SK-N-SH treated with all-trans-retinoic acid at 6 μM for 48 hours (cell line): ENCODE measurements at regions not wholly inside any gene's neighbourhood (a gene's known extent, or its start where the extent isn't known, plus 50 kb on each side); places are given as distances from the start of the nearest gene placed in this dataset.

Experiments used
- ATAC-seq: fragments of 200-7000 bp; cut with Tn5 transposase; 3 replicates; pipeline ENCODE4 v1.9.1; 2020; ENCODE audit warnings: mild to moderate bottlenecking, moderate library complexity
- ARNTL ChIP-seq: fragments of 450-650 bp; formaldehyde crosslinking; IDR thresholded peaks from 2 replicates; pipeline ENCODE4 v1.5.0; 2020; ENCODE audit warnings: low read depth, mild to moderate bottlenecking, moderate library complexity, borderline replicate concordance
- BACH2 ChIP-seq: fragments of 250-450 bp; sonication (Bioruptor Pico); IDR thresholded peaks from 2 replicates; pipeline ENCODE4 v1.9.0; 2021; ENCODE audit warnings: mild to moderate bottlenecking, borderline replicate concordance
- CSDC2 ChIP-seq: fragments of 250-450 bp; sonication (Bioruptor Pico); IDR thresholded peaks from 2 replicates; pipeline ENCODE4 v1.5.0; 2020; ENCODE audit warnings: mild to moderate bottlenecking, moderate library complexity
- ESRRG ChIP-seq: fragments of 250-450 bp; sonication (Bioruptor Pico); IDR thresholded peaks from 2 replicates; pipeline ENCODE4 v1.6.1; 2021; ENCODE audit warnings: mild to moderate bottlenecking
- GLIS3 ChIP-seq: fragments of 250-450 bp; sonication (Bioruptor Pico); IDR thresholded peaks from 2 replicates; pipeline ENCODE4 v1.5.0; 2020; ENCODE audit warnings: mild to moderate bottlenecking, moderate library complexity
- ISL1 ChIP-seq: fragments of 250-450 bp; sonication (Bioruptor Pico); IDR thresholded peaks from 2 replicates; pipeline ENCODE4 v2.1.2; 2022; ENCODE audit warnings: mild to moderate bottlenecking, moderate library complexity
- OSR1 ChIP-seq: fragments of 250-450 bp; sonication (Bioruptor Pico); IDR thresholded peaks from 2 replicates; pipeline ENCODE4 v1.8.0; 2022; ENCODE audit warnings: moderate library complexity, mild to moderate bottlenecking, inconsistent platforms
- PATZ1 ChIP-seq: fragments of 250-450 bp; sonication (Bioruptor Pico); IDR thresholded peaks from 2 replicates; pipeline ENCODE4 v1.8.0; 2020; ENCODE audit warnings: mild to moderate bottlenecking, moderate library complexity, borderline replicate concordance
- PPARA ChIP-seq: fragments of 250-450 bp; sonication (Bioruptor Pico); IDR thresholded peaks from 2 replicates; pipeline ENCODE4 v1.5.0; 2020; ENCODE audit warnings: mild to moderate bottlenecking, borderline replicate concordance
- RARB ChIP-seq: fragments of 250-450 bp; sonication (Bioruptor Pico); IDR thresholded peaks from 2 replicates; pipeline ENCODE4 v1.8.0; 2021; ENCODE audit warnings: mild to moderate bottlenecking, moderate library complexity
- SNAI2 ChIP-seq: fragments of 250-450 bp; sonication (Bioruptor Pico); IDR thresholded peaks from 2 replicates; pipeline ENCODE4 v1.5.0; 2020; ENCODE audit warnings: mild to moderate bottlenecking, moderate library complexity
- TOX ChIP-seq: fragments of 250-450 bp; sonication (Bioruptor Pico); IDR thresholded peaks from 2 replicates; pipeline ENCODE4 v1.8.0; 2021; ENCODE audit warnings: mild to moderate bottlenecking, moderate library complexity, borderline replicate concordance
- ZC3H10 ChIP-seq: fragments of 250-450 bp; sonication (Bioruptor Pico); IDR thresholded peaks from 2 replicates; pipeline ENCODE4 v1.5.1; 2021; ENCODE audit warnings: mild to moderate bottlenecking, moderate library complexity
- ZFP3 ChIP-seq: fragments of 250-450 bp; sonication (Bioruptor Pico); IDR thresholded peaks from 2 replicates; pipeline ENCODE4 v1.5.0; 2020; ENCODE audit warnings: mild to moderate bottlenecking, moderate library complexity
- ZFP30 ChIP-seq: fragments of 450-650 bp; formaldehyde crosslinking; IDR thresholded peaks from 2 replicates; pipeline ENCODE4 v1.5.0; 2022; ENCODE audit warnings: mild to moderate bottlenecking, moderate library complexity
- ZNF565 ChIP-seq: fragments of 450-650 bp; formaldehyde crosslinking; conservative IDR thresholded peaks from 2 replicates; pipeline ENCODE4 v1.5.0; 2020; ENCODE audit warnings: low read depth, mild to moderate bottlenecking, moderate library complexity
- ZNF70 ChIP-seq: fragments of 450-650 bp; formaldehyde crosslinking; IDR thresholded peaks from 2 replicates; pipeline ENCODE4 v1.5.0; 2020; ENCODE audit warnings: mild to moderate bottlenecking, moderate library complexity
- ZNF8 ChIP-seq: fragments of 450-650 bp; formaldehyde crosslinking; IDR thresholded peaks from 2 replicates; pipeline ENCODE4 v1.5.0; 2020; ENCODE audit warnings: mild to moderate bottlenecking, moderate library complexity
- TF ChIP-seq, protein P1 (sequence below): fragments of 250-450 bp; sonication (Bioruptor Pico); IDR thresholded peaks from 2 replicates; pipeline ENCODE4 v1.8.0; 2021; ENCODE audit warnings: low read depth, mild to moderate bottlenecking, moderate library complexity, borderline replicate concordance
- TF ChIP-seq, protein P2 (sequence below): fragments of 250-450 bp; sonication (Bioruptor Pico); IDR thresholded peaks from 2 replicates; pipeline ENCODE4 v1.5.0; 2020; ENCODE audit warnings: mild to moderate bottlenecking, moderate library complexity
- TF ChIP-seq, protein P3 (sequence below): fragments of 250-450 bp; sonication (Bioruptor Pico); IDR thresholded peaks from 2 replicates; pipeline ENCODE4 v1.5.1; 2020; ENCODE audit warnings: low read depth, mild to moderate bottlenecking, moderate library complexity

DNA sequence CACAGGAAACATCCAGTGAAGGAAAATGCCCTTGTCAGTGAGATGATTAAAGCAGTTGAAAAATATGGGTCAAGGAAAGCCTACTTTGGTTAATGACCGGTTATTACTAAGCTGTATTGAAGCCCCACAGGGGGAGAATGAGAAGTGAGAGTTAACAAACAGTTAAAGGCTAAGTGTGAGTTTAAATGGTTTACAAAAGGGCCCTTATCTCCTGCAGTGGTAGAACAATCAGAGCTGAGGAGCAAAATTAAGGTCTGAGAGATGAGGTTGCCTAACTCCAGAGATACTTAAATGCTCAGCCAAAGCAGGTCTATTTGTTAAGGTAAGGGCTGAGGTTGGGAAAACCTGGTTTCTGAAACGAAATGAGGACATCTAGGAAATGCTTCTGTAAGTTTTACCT, 75.1 kb upstream of the FER start:
- ATAC-seq, result no peak
- TF ChIP-seq ZFP30 (no peak), ZNF565 (CRISPR knock-in tag) (no peak), TOX (no peak), ESRRG (CRISPR knock-in tag) (no peak), BACH2 (CRISPR knock-in tag) (no peak), ZNF70 (CRISPR knock-in tag) (no peak), ZFP3 (no peak), PPARA (CRISPR knock-in tag) (no peak), PATZ1 (CRISPR knock-in tag) (no peak)
- TF ChIP-seq, protein P1, sequence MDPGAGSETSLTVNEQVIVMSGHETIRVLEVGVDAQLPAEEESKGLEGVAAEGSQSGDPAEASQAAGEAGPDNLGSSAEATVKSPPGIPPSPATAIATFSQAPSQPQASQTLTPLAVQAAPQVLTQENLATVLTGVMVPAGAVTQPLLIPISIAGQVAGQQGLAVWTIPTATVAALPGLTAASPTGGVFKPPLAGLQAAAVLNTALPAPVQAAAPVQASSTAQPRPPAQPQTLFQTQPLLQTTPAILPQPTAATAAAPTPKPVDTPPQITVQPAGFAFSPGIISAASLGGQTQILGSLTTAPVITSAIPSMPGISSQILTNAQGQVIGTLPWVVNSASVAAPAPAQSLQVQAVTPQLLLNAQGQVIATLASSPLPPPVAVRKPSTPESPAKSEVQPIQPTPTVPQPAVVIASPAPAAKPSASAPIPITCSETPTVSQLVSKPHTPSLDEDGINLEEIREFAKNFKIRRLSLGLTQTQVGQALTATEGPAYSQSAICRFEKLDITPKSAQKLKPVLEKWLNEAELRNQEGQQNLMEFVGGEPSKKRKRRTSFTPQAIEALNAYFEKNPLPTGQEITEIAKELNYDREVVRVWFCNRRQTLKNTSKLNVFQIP (CRISPR knock-in tag), result no peak
- TF ChIP-seq, protein P2, sequence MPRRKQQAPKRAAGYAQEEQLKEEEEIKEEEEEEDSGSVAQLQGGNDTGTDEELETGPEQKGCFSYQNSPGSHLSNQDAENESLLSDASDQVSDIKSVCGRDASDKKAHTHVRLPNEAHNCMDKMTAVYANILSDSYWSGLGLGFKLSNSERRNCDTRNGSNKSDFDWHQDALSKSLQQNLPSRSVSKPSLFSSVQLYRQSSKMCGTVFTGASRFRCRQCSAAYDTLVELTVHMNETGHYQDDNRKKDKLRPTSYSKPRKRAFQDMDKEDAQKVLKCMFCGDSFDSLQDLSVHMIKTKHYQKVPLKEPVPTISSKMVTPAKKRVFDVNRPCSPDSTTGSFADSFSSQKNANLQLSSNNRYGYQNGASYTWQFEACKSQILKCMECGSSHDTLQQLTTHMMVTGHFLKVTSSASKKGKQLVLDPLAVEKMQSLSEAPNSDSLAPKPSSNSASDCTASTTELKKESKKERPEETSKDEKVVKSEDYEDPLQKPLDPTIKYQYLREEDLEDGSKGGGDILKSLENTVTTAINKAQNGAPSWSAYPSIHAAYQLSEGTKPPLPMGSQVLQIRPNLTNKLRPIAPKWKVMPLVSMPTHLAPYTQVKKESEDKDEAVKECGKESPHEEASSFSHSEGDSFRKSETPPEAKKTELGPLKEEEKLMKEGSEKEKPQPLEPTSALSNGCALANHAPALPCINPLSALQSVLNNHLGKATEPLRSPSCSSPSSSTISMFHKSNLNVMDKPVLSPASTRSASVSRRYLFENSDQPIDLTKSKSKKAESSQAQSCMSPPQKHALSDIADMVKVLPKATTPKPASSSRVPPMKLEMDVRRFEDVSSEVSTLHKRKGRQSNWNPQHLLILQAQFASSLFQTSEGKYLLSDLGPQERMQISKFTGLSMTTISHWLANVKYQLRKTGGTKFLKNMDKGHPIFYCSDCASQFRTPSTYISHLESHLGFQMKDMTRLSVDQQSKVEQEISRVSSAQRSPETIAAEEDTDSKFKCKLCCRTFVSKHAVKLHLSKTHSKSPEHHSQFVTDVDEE (CRISPR knock-in tag), result no peak

- ATAC-seq, result no peak
- TF ChIP-seq OSR1 (no peak), ZFP3 (no peak), ZFP30 (no peak), CSDC2 (CRISPR knock-in tag) (no peak), ARNTL (CRISPR knock-in tag) (no peak)
These were observed 77.0 kb upstream of the FER start for GRCh38 chr5:108670591-108671289.

DNA sequence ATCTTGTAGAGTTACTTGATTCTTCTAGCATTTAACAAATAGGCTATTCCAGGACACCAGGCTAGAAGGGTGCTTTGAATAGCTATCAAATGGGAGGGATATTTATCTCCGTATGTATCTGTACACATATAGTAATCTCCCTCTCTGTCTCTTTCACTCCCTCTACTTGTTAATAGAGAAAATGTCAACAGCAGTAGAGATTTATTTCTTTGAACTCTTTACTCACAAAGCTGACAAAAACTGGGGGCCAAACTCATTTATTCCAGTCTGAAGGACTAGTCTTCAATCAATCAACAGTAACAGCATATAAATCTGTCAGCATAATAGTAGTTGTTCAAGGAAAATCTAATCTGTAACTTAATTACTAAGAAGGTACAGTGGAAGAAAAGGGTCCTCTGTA, 78.2 kb upstream of the FER start:
- ATAC-seq, result no peak
- TF ChIP-seq ZNF565 (CRISPR knock-in tag) (no peak), OSR1 (no peak), ZFP30 (no peak), ZC3H10 (CRISPR knock-in tag) (no peak), RARB (no peak), GLIS3 (CRISPR knock-in tag) (no peak), PATZ1 (CRISPR knock-in tag) (no peak), ZNF8 (no peak), ISL1 (CRISPR knock-in tag) (no peak), ZNF70 (CRISPR knock-in tag) (no peak), SNAI2 (CRISPR knock-in tag) (no peak), ESRRG (CRISPR knock-in tag) (no peak), ZFP3 (no peak), CSDC2 (CRISPR knock-in tag) (no peak)
- TF ChIP-seq, protein P3, sequence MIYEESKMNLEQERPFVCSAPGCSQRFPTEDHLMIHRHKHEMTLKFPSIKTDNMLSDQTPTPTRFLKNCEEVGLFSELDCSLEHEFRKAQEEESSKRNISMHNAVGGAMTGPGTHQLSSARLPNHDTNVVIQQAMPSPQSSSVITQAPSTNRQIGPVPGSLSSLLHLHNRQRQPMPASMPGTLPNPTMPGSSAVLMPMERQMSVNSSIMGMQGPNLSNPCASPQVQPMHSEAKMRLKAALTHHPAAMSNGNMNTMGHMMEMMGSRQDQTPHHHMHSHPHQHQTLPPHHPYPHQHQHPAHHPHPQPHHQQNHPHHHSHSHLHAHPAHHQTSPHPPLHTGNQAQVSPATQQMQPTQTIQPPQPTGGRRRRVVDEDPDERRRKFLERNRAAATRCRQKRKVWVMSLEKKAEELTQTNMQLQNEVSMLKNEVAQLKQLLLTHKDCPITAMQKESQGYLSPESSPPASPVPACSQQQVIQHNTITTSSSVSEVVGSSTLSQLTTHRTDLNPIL (CRISPR knock-in tag), result no peak
- TF ChIP-seq, protein P1 (CRISPR knock-in tag), result no peak
